ENCODE measurements at regions not wholly inside any gene's neighbourhood (a gene's known extent, or its start where the extent isn't known, plus 50 kb on each side); places are given as distances from the start of the nearest gene placed in this dataset.

DNA sequence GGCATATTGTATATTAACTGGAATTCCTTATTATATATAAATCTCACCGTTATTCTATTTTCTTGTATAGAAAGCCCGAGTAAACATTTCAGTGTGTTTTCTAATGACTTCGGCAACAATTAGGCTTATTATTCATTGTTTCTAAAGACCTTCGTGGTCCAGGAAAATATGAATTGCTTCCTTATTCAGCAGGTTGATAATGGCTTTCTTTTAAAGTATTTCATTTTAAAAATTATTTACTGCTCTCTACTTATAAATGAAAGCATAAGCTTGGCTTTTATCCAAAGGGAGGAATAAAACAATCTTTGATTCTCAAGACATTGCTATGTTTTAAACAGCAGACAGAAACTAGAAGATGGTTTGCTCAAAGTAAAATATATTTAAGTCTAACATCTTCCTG lies 198.4 kb upstream of the RGS18 start:
- Histone ChIP-seq H2BK12ac (ENCODE audit: low read length) (no peak overlapping the region), H2BK120ac (ENCODE audit: low read depth, low read length) (no peak overlapping the region), H3K4ac (ENCODE audit: low read length) (no peak overlapping the region), H3K4me1 (ENCODE audit: control insufficient read depth in 2 of 2, insufficient read depth in 1 of 2, low read depth in 1 of 2, low read length in 2 of 2) (no peaks in the 10 kb centered on the region), H3K9me3 (replicated peaks in 1 of 2; ENCODE audit: control insufficient read depth in 2 of 2, insufficient read depth in 1 of 2, low read depth in 1 of 2, low read length in 2 of 2) (no peaks in the 10 kb centered on the region), H4K91ac (ENCODE audit: low read depth, low read length, poor library complexity) (no peak overlapping the region), H3K79me1 (ENCODE audit: low read depth, low read length) (no peaks in the 10 kb centered on the region), H3K23ac (ENCODE audit: low read depth, low read length, poor library complexity) (no peak overlapping the region), H3K4me2 (ENCODE audit: insufficient read depth, low read length, poor library complexity, severe bottlenecking) (no peak overlapping the region), H2AK5ac (ENCODE audit: low read depth, low read length) (no peak overlapping the region), H3K9ac (ENCODE audit: low read depth, low read length, poor library complexity) (no peak overlapping the region), H3K27me3 (ENCODE audit: control insufficient read depth in 3 of 3, insufficient read depth in 3 of 3, low read depth in 1 of 3, low read length in 3 of 3) (no peaks in the 10 kb centered on the region), H3K14ac (ENCODE audit: low read length) (no peak overlapping the region), H3K4me3 (ENCODE audit: low read length in 2 of 2) (no peak overlapping the region), H2BK15ac (ENCODE audit: low read length) (no peak overlapping the region), H3K18ac (ENCODE audit: low read length) (no peak overlapping the region), H4K8ac (ENCODE audit: low read depth, low read length) (no peak overlapping the region), H3K27ac (replicated peaks; ENCODE audit: low read length) (no peak overlapping the region), H2BK5ac (ENCODE audit: low read length) (no peak overlapping the region), H3K36me3 (replicated peaks in 1 of 2; ENCODE audit: control insufficient read depth in 2 of 2, insufficient read depth in 2 of 2, low read length in 2 of 2) (no peaks in the 10 kb centered on the region), H2AFZ (ENCODE audit: low read length) (no peak overlapping the region)
- no CpG with 5 or more reads among the region's 4 CpGs for WGBS, 2 donors (ENCODE audit: extremely low coverage in 2 of 2, insufficient read length in 2 of 2, insufficient replicate concordance in 1 of 2)
- DNase-seq (ENCODE audit: low spot score): no peak

DNA sequence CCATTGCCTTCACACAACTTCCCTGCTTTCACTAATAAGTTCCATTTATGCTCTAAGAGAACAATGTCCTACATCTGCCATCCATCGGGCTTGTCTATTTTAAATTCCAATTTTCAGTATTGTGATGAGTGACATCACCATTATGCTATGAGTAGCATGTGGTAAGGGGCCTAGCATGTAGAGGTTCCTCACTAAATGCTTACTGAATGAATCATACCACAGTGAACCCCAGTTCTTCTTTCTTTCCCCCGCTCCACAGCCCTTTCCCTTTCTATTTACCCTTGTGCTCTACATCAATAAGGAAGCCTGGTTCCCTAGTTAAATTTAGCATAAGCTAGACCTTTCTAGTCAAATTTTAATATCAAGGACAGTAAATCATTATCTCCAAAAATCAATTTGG lies 195.0 kb upstream of the RGS18 start:
- Histone ChIP-seq H3K9me3 (replicated peaks in 1 of 2; ENCODE audit: control insufficient read depth in 2 of 2, insufficient read depth in 1 of 2, low read depth in 1 of 2, low read length in 2 of 2) (no peaks in the 10 kb centered on the region), H3K14ac (ENCODE audit: low read length) (no peak overlapping the region), H3K4me1 (ENCODE audit: control insufficient read depth in 2 of 2, insufficient read depth in 1 of 2, low read depth in 1 of 2, low read length in 2 of 2) (no peaks in the 10 kb centered on the region), H3K27ac (replicated peaks; ENCODE audit: low read length) (no peak overlapping the region), H4K91ac (ENCODE audit: low read depth, low read length, poor library complexity) (no peak overlapping the region), H3K23ac (ENCODE audit: low read depth, low read length, poor library complexity) (no peak overlapping the region), H3K27me3 (ENCODE audit: control insufficient read depth in 3 of 3, insufficient read depth in 3 of 3, low read depth in 1 of 3, low read length in 3 of 3) (no peaks in the 10 kb centered on the region), H3K4me3 (ENCODE audit: low read length in 2 of 2) (no peak overlapping the region), H3K4me2 (ENCODE audit: insufficient read depth, low read length, poor library complexity, severe bottlenecking) (no peak overlapping the region), H3K36me3 (replicated peaks in 1 of 2; ENCODE audit: control insufficient read depth in 2 of 2, insufficient read depth in 2 of 2, low read length in 2 of 2) (no peaks in the 10 kb centered on the region), H2AFZ (ENCODE audit: low read length) (no peak overlapping the region), H2BK15ac (ENCODE audit: low read length) (no peak overlapping the region), H3K79me1 (ENCODE audit: low read depth, low read length) (no peaks in the 10 kb centered on the region), H3K9ac (ENCODE audit: low read depth, low read length, poor library complexity) (no peak overlapping the region), H4K8ac (ENCODE audit: low read depth, low read length) (no peak overlapping the region), H2BK5ac (ENCODE audit: low read length) (no peak overlapping the region), H3K4ac (ENCODE audit: low read length) (no peak overlapping the region), H2BK12ac (ENCODE audit: low read length) (no peak overlapping the region), H2BK120ac (ENCODE audit: low read depth, low read length) (no peak overlapping the region), H3K18ac (ENCODE audit: low read length) (no peak overlapping the region), H2AK5ac (ENCODE audit: low read depth, low read length) (no peak overlapping the region)
- no peak for DNase-seq (ENCODE audit: low spot score)
- no CpG with 5 or more reads among the region's 2 CpGs for WGBS, 2 donors (ENCODE audit: extremely low coverage in 2 of 2, insufficient read length in 2 of 2, insufficient replicate concordance in 1 of 2)

DNA sequence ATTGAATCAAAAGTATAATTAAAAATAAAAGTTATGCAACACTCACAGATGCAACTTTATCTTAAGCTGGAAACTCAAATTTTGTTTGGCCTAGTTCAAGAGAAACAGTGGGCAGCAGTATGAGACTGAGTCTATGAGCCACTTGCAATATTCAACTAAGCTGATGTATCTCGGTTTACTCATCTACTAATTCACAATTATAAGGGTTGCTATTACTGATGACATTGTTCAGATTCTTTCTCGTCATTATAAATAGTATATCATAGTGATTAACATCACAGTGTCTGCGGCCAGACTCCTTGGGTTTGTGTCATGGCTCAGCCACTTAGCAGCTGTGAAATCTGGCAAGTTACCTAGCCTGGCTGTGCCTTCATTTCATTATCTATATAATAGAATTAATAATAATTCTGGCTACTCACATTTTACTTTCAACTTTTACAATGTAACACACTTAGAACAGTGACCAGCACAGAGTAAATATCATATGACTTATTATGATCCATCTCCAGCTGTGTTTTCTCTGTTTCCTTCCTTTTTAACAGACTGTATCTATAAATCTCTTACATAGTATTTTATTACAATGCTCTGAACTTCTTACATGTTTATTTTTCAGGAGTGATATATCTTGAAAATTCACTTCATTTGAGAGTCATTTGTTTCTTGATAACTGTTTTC lies 194.3 kb upstream of the RGS18 start:
- no peak overlapping the region for H3K4ac ChIP-seq (ENCODE audit: low read length)

DNA sequence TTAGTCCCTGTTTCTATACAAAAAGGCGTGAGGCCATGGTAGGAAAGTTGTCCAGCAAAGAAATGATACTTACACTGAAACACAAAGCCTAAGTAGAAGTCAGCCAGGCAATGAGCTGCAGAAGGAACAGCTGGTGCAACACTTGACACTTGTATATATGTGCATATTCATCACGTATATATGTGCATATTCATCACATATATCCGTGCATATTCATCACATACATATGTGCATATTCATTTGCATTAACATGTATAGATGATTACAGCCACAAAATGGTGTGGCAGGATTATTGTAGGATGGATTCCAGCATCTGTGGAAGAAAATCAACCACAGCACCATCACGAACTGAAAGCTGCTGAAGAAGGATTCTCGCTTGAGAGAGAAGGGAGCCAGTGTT lies 189.0 kb upstream of the RGS18 start:
- H2BK12ac ChIP-seq (ENCODE audit: low read length): no peak overlapping the region
- H3K27me3 ChIP-seq (ENCODE audit: control insufficient read depth in 3 of 3, insufficient read depth in 3 of 3, low read depth in 1 of 3, low read length in 3 of 3): no peaks in the 10 kb centered on the region
- no peak overlapping the region for H2AK5ac ChIP-seq (ENCODE audit: low read depth, low read length)
- H3K9me3 ChIP-seq (replicated peaks in 1 of 2; ENCODE audit: control insufficient read depth in 2 of 2, insufficient read depth in 1 of 2, low read depth in 1 of 2, low read length in 2 of 2): no peaks in the 10 kb centered on the region
- H2AFZ ChIP-seq (ENCODE audit: low read length): no peak overlapping the region
- no peak overlapping the region for H3K27ac ChIP-seq (replicated peaks; ENCODE audit: low read length)
- no peak overlapping the region for H3K18ac ChIP-seq (ENCODE audit: low read length)
- no peak overlapping the region for H2BK120ac ChIP-seq (ENCODE audit: low read depth, low read length)
- H3K14ac ChIP-seq (ENCODE audit: low read length): no peak overlapping the region
- no peak for DNase-seq (ENCODE audit: low spot score)
- H4K91ac ChIP-seq (ENCODE audit: low read depth, low read length, poor library complexity): no peak overlapping the region
- H2BK5ac ChIP-seq (ENCODE audit: low read length): no peak overlapping the region
- no peak overlapping the region for H3K4me3 ChIP-seq (ENCODE audit: low read length in 2 of 2)
- no peak overlapping the region for H2BK15ac ChIP-seq (ENCODE audit: low read length)
- H3K4ac ChIP-seq (ENCODE audit: low read length): no peak overlapping the region
- H4K8ac ChIP-seq (ENCODE audit: low read depth, low read length): no peak overlapping the region
- no CpG with 5 or more reads among the region's 5 CpGs for WGBS, 2 donors (ENCODE audit: extremely low coverage in 2 of 2, insufficient read length in 2 of 2, insufficient replicate concordance in 1 of 2)
- H3K23ac ChIP-seq (ENCODE audit: low read depth, low read length, poor library complexity): no peak overlapping the region
- no peak overlapping the region for H3K4me2 ChIP-seq (ENCODE audit: insufficient read depth, low read length, poor library complexity, severe bottlenecking)
- no peaks in the 10 kb centered on the region for H3K4me1 ChIP-seq (ENCODE audit: control insufficient read depth in 2 of 2, insufficient read depth in 1 of 2, low read depth in 1 of 2, low read length in 2 of 2)
- H3K9ac ChIP-seq (ENCODE audit: low read depth, low read length, poor library complexity): no peak overlapping the region
- no peaks in the 10 kb centered on the region for H3K79me1 ChIP-seq (ENCODE audit: low read depth, low read length)
- H3K36me3 ChIP-seq (replicated peaks in 1 of 2; ENCODE audit: control insufficient read depth in 2 of 2, insufficient read depth in 2 of 2, low read length in 2 of 2): no peaks in the 10 kb centered on the region

More for the DNA sequence above, 194.3 kb upstream of the RGS18 start:
- Histone ChIP-seq H2BK5ac (ENCODE audit: low read length) (no peak overlapping the region), H3K14ac (ENCODE audit: low read length) (no peak overlapping the region), H3K23ac (ENCODE audit: low read depth, low read length, poor library complexity) (no peak overlapping the region), H2AFZ (ENCODE audit: low read length) (no peak overlapping the region), H2BK12ac (ENCODE audit: low read length) (no peak overlapping the region), H2AK5ac (ENCODE audit: low read depth, low read length) (no peak overlapping the region), H3K79me1 (ENCODE audit: low read depth, low read length) (no peaks in the 10 kb centered on the region), H3K4me2 (ENCODE audit: insufficient read depth, low read length, poor library complexity, severe bottlenecking) (no peak overlapping the region), H3K9me3 (replicated peaks in 1 of 2; ENCODE audit: control insufficient read depth in 2 of 2, insufficient read depth in 1 of 2, low read depth in 1 of 2, low read length in 2 of 2) (no peaks in the 10 kb centered on the region), H3K4me3 (ENCODE audit: low read length in 2 of 2) (no peak overlapping the region), H3K4me1 (ENCODE audit: control insufficient read depth in 2 of 2, insufficient read depth in 1 of 2, low read depth in 1 of 2, low read length in 2 of 2) (no peaks in the 10 kb centered on the region), H3K36me3 (replicated peaks in 1 of 2; ENCODE audit: control insufficient read depth in 2 of 2, insufficient read depth in 2 of 2, low read length in 2 of 2) (no peaks in the 10 kb centered on the region), H3K27me3 (ENCODE audit: control insufficient read depth in 3 of 3, insufficient read depth in 3 of 3, low read depth in 1 of 3, low read length in 3 of 3) (no peaks in the 10 kb centered on the region), H3K18ac (ENCODE audit: low read length) (no peak overlapping the region), H3K27ac (replicated peaks; ENCODE audit: low read length) (no peak overlapping the region), H4K91ac (ENCODE audit: low read depth, low read length, poor library complexity) (no peak overlapping the region), H4K8ac (ENCODE audit: low read depth, low read length) (no peak overlapping the region), H3K9ac (ENCODE audit: low read depth, low read length, poor library complexity) (no peak overlapping the region), H2BK120ac (ENCODE audit: low read depth, low read length) (no peak overlapping the region), H2BK15ac (ENCODE audit: low read length) (no peak overlapping the region)
- no CpG with 5 or more reads among the region's 3 CpGs for WGBS, 2 donors (ENCODE audit: extremely low coverage in 2 of 2, insufficient read length in 2 of 2, insufficient replicate concordance in 1 of 2)
- DNase-seq (ENCODE audit: low spot score): no peak

Measured in neuronal stem cell (in vitro differentiated cells).